ENCODE measurements at regions not wholly inside any gene's neighbourhood (a gene's known extent, or its start where the extent isn't known, plus 50 kb on each side); places are given as distances from the start of the nearest gene placed in this dataset.

DNA sequence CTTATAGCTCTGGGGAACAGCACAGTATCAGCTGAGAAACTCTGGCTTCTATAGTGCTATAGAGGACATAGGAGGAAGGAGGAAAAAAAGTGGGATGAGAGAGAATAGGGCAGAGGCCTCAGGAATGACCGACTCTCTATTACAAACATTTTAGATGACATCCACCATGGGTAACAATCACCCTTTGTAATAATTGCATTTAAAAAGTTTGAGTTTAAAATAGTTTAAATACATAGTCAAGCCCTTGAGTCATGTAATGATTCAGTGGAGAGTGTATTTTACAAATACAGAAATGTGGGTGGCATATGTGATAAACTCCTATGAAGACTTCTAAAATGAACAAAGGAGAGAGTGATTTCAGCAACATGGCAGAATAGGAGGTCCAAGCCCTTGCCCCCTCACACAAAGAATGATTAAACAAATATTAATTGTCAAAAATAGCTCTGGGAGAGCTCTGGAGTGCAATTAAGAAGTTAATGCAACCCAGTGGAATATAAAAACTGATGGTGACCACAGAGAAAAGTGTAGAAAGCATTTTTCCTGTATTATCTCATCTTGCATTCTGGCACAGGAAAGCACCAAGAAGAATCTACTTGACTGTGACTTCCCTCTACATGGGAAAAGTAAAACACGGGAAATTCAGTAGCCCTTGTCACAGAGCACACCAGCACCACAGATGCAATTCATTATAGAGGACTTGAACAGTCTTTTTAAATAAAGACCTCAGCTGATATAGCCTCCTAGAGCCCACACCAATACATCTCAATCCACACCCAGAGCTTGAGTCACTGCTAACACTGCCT lies 569.0 kb upstream of the SORCS1 start:
- no peaks in the 10 kb centered on the region for H3K36me3 ChIP-seq
- no peak for DNase-seq (ENCODE audit: low read depth in 1 of 2, low spot score in 1 of 2)
- no peak overlapping the region for H3K27ac ChIP-seq

DNA sequence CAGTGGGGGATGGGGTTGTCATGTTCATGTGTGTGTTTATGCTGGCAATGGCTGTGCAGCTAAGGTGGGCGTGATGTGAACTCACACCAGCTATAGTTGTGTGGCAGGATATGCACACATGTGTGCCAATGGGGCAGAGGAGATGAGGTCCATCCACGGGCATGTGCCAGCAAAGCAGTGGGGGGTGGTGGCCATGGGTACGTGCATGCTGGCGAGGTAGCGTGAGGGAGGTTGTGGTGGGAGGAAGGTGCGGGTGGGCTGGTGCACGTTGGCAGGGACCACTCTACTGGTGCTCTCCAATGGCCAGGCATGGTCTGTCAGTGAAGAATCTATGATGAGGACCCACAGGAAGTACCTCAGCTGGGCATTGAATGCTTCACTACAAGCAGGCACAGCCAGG lies 567.5 kb upstream of the SORCS1 start:
- no peaks in the 10 kb centered on the region for H3K27me3 ChIP-seq
- DNase-seq (ENCODE audit: low read depth in 1 of 2, low spot score in 1 of 2), result no peak
- TF ChIP-seq, protein P1, sequence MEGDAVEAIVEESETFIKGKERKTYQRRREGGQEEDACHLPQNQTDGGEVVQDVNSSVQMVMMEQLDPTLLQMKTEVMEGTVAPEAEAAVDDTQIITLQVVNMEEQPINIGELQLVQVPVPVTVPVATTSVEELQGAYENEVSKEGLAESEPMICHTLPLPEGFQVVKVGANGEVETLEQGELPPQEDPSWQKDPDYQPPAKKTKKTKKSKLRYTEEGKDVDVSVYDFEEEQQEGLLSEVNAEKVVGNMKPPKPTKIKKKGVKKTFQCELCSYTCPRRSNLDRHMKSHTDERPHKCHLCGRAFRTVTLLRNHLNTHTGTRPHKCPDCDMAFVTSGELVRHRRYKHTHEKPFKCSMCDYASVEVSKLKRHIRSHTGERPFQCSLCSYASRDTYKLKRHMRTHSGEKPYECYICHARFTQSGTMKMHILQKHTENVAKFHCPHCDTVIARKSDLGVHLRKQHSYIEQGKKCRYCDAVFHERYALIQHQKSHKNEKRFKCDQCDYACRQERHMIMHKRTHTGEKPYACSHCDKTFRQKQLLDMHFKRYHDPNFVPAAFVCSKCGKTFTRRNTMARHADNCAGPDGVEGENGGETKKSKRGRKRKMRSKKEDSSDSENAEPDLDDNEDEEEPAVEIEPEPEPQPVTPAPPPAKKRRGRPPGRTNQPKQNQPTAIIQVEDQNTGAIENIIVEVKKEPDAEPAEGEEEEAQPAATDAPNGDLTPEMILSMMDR (IDR thresholded peaks at IDR 0.05; ENCODE audit: low read depth, low read length), result no peak
- no peak overlapping the region for H3K27ac ChIP-seq
- H3K4me1 ChIP-seq (ENCODE audit: low read depth), result no peaks in the 10 kb centered on the region
- no peak overlapping the region for H3K4me3 ChIP-seq
- H3K36me3 ChIP-seq, result no peaks in the 10 kb centered on the region
- H3K9me3 ChIP-seq (ENCODE audit: low read depth), result no peaks in the 10 kb centered on the region

More for the DNA sequence above, 569.0 kb upstream of the SORCS1 start:
- Histone ChIP-seq H3K4me3 (no peak overlapping the region), H3K27me3 (no peaks in the 10 kb centered on the region), H3K9me3 (ENCODE audit: low read depth) (no peaks in the 10 kb centered on the region), H3K4me1 (ENCODE audit: low read depth) (no peaks in the 10 kb centered on the region)
- TF ChIP-seq, protein P1 (IDR thresholded peaks at IDR 0.05; ENCODE audit: low read depth, low read length), result no peak

DNA sequence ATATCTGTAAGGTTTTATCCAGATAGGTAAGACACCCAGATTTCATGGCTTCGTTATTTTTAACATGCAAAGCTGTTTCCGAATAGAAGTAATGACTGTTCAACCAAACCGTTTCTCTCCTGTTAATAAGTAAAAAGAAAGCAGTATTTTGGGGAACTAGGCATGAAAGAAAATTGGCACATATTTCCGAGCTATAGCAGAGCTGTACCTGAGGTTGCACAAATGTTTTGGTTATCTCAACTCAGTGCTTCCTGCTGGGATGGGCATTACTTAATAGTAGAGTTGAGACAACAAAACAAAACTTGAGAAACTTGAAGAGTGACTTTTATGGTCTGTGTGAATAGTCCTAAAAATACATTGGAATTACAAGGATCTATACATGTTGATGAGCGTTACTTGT lies 564.3 kb upstream of the SORCS1 start:
- Histone ChIP-seq H3K9me3 (ENCODE audit: low read depth) (no peaks in the 10 kb centered on the region), H3K4me3 (no peak overlapping the region), H3K4me1 (ENCODE audit: low read depth) (no peaks in the 10 kb centered on the region), H3K36me3 (no peaks in the 10 kb centered on the region), H3K27me3 (no peaks in the 10 kb centered on the region), H3K27ac (no peak overlapping the region)
- no peak for DNase-seq (ENCODE audit: low read depth in 1 of 2, low spot score in 1 of 2)
- TF ChIP-seq, protein P1 (IDR thresholded peaks at IDR 0.05; ENCODE audit: low read depth, low read length), result no peak

DNA sequence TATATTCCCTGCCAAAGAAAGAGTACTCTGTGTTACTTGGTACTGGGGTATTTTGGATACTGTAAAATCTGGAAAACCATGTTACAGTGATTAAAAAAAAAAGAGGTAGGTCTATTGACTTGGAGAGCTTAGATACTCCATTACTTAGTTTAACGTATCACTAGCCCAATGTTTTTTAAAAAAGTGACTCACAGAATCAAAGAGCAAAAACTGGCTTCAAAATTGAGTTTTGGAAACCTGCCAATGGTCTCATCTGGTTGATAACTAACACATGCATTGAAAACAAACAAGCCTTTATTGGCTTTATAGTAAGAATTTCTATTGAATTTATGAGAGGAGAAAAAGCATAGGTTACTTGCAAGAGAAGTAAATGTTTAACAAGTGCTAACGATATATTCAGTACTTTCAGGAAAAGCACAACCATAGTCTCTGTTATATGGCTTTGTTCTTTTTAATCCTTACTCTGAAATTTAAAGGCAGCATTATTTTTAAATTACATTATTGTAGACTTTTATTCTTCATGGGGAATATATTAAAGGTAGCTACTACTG lies 563.3 kb upstream of the SORCS1 start:
- DNase-seq (ENCODE audit: low read depth in 1 of 2, low spot score in 1 of 2), result peak in 1 of 2 donors; percentile 8
- Histone ChIP-seq H3K36me3 (no peaks in the 10 kb centered on the region), H3K27me3 (no peaks in the 10 kb centered on the region), H3K4me1 (ENCODE audit: low read depth) (no peaks in the 10 kb centered on the region), H3K27ac (no peak overlapping the region), H3K4me3 (no peak overlapping the region), H3K9me3 (ENCODE audit: low read depth) (no peaks in the 10 kb centered on the region)
- TF ChIP-seq, protein P1 (IDR thresholded peaks at IDR 0.05; ENCODE audit: low read depth, low read length), result no peak

DNA sequence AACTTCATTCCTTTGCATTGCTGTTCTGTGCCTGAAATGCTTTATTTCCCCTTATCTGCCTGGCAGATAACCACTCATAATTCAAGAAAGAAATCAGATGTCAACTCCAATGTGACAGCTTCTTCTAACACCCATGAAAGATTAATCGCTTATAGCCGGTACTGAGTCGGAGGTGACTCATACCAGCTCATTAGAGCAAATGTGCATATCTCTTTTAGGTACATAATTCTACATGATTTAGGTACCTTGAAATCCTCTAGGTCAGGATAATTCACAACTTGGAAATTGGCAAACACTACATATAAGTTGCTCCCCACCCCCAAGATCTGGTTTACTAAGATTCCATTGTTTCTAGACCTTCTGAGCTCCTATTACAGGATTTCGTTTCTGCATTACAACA lies 554.4 kb upstream of the SORCS1 start:
- Histone ChIP-seq H3K27ac (no peak overlapping the region), H3K36me3 (no peaks in the 10 kb centered on the region), H3K4me1 (ENCODE audit: low read depth) (peaks cover 4% of the 10 kb centered on the region), H3K4me3 (no peak overlapping the region), H3K9me3 (ENCODE audit: low read depth) (no peaks in the 10 kb centered on the region), H3K27me3 (no peaks in the 10 kb centered on the region)
- TF ChIP-seq, protein P1 (IDR thresholded peaks at IDR 0.05; ENCODE audit: low read depth, low read length), result no peak
- DNase-seq (ENCODE audit: low read depth in 1 of 2, low spot score in 1 of 2), result no peak
